HG03521 (cell line): ENCODE measurements at regions not wholly inside any gene's neighbourhood (a gene's known extent, or its start where the extent isn't known, plus 50 kb on each side); places are given as distances from the start of the nearest gene placed in this dataset.

Experiments used
- ATAC-seq: cut with Tn5 transposase; IDR thresholded peaks from one replicate; pipeline ENCODE4 v1.9.1; 2021; ENCODE audit warnings: mild to moderate bottlenecking, moderate library complexity; ENCODE audit not compliant: unreplicated experiment

DNA sequence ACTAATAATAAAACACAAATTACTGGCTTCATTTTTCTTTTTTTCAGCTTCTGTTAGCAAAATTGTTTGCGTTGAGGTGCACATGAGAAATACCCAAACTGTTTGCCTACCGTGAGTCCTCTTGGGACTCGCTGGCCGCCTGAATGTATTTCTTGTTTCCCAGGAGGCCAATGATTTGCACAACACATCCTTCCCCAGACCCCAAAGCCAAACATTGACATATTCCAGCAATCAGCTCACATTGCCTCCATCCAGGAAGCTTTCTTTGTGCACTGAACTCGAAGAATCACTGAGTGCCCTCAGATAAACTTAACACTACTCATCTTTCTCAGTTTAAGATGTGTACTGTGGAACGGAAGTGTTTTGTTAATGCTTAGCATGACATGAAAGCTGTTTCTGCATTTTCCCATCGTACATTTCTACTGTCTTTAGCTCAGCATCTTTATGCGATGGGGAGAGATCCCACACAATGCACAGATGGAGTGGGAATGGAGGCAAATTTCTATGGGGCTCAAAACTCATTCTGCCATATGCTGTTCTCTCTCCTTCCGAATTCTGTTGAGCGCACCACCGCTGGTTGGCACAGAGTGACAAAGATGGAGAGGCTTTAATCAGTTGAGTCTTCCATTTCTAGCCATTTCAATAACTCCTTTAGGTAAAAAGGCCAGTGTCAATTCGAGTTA is 399.5 kb downstream of the RFC3 start:
- ATAC-seq, result no peak

- no peak for ATAC-seq
These were observed 406.0 kb downstream of the RFC3 start for GRCh38 chr13:34223984-34224383.

GRCh38 chr13:34224877-34225276 is 406.9 kb downstream of the RFC3 start:
- ATAC-seq, result no peak

- ATAC-seq, result no peak
These were observed 412.3 kb downstream of the RFC3 start for GRCh38 chr13:34230271-34230670.

GRCh38 chr13:34241332-34241731 is 423.4 kb downstream of the RFC3 start:
- ATAC-seq, result no peak

GRCh38 chr13:34243403-34243802 is 425.5 kb downstream of the RFC3 start:
- ATAC-seq, result no peak

DNA sequence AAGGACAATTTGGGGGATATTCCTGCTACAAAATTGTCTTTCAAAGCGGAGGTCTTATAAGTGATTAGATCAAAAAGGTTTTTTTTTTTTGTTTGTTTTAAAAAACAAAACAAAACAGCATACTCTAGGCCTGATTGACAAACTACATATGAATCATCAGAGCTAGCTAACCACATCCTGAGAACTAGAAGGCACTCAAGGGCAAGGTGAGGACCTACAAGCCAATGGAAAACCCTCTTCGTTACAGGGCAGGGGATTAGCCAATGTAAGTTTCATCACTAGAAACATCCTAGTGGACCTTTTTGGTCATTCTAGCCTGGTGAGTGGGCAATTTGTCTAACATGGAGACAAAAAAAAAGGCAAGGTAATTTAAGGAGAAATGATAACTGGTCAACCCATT is 428.6 kb downstream of the RFC3 start:
- no peak for ATAC-seq

DNA sequence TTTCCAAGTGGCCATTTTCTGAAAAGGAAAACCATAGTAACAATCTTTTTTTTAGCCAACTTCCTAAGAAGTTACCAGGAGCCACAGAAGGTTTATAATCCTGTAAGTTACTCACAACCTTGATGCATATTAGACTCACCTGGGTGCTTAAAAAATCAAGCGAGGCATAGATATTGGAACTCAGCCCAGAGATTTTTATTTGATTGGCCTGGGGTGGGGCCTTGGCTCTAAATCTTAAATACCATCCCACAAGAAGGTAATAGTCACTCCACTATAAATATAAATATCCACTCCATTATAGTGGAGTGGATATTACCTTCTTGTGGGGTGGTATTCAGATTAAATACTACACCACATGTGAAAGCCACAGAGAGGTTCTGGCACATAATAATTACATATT is 429.6 kb downstream of the RFC3 start:
- ATAC-seq, result no peak

GRCh38 chr13:34249546-34250039 is 431.6 kb downstream of the RFC3 start:
- no peak for ATAC-seq

DNA sequence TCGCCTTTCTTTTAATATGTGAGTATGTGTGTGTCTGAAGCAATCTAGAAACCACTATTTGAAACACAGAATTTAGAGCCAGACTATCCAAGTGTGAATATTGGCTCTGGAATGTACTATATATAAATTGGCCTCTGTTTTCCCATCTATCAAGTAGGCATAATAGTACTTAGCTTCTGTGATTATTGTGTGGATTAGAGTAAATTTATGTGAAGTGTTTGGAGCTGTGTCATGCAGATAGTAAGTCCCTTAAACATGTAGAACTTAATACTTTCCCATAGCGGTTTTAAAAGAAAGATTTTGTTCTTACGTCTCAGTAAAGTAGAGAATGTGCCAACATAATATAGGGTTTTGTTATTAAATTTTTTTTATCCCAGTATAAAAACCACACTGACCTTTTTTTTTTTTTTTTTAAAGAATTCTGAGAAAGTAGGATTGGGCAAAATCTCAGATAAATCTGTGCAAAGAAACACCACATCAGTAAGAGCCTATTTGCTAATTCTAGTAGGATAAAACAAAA is 432.3 kb downstream of the RFC3 start:
- no peak for ATAC-seq

GRCh38 chr13:34254366-34254765 is 436.4 kb downstream of the RFC3 start:
- ATAC-seq, result no peak

GRCh38 chr13:34255711-34256110 is 437.8 kb downstream of the RFC3 start:
- no peak for ATAC-seq

DNA sequence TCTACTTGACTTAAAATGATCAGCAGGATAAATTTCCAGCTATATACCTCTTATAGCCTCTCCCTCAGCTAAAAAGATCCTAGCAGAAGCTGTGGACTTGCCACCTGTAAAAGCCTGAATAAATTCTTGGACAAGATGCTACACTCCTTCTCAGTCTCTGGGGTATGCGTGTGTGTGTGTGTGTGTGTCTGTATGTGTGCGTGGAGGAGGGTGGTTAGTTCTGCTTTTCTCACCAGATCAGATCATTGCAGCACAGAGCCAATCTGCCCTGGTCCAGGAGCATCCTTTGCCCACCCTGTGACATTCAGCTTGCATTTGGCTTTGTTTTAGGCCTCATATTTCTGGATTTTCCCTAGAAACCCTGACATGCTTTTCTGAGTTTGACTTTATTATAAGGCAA is 438.3 kb downstream of the RFC3 start:
- no peak for ATAC-seq

GRCh38 chr13:34257966-34258365 is 440.0 kb downstream of the RFC3 start:
- no peak for ATAC-seq

DNA sequence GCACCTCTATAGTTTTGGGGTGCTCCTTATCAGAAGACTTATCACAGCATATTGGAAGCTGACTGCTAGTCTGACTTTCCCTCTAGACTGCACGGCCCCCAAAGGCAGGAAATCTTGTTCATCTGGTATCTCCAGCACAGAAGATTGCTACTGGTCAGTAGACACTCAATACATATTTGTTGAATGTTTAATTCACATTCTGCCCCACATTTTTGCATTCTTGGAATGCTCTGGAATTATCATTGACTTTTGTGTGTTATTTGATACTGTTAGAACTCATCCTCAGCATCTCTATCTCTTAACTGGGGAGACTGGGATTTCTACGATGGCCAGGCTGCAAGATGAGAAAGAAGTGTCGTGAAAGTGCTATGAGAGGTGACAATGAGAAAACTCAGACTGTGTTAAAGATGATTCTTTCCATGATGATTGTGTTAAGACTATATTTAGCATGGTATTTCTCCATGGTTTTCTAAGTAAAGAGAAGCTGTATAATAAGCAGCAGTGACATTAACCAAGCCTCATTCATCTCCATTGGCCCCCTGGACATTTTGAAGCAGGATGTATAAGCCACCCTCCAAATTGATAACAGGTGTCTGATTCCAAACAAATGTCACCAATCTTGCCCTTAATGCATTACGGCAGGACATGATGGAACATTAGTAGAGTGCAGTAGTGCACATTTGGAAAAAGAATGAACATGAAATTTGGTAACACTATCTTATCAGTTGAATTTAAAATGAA is 440.9 kb downstream of the RFC3 start:
- ATAC-seq, result no peak

DNA sequence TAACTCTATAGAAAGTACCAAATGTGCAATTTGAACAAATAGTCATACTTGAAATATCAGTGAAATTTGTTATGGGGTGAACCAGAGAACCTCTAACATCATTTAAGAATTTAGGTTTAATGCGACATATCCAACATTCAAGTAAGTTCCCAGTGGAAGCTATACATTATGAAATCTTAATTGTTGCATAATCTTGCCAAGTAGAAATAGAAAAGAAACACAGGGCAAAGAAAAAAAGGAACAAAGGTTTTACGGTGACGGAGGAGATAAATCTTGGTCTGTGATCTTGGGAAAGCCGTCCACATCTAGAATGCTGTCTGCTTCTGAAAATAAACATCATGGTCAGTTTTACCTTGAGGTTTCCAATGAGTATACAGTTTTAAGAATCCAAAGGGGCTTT is 445.7 kb downstream of the RFC3 start:
- ATAC-seq, result no peak

- no peak for ATAC-seq
These were observed 447.2 kb downstream of the RFC3 start for GRCh38 chr13:34265046-34265679.

DNA sequence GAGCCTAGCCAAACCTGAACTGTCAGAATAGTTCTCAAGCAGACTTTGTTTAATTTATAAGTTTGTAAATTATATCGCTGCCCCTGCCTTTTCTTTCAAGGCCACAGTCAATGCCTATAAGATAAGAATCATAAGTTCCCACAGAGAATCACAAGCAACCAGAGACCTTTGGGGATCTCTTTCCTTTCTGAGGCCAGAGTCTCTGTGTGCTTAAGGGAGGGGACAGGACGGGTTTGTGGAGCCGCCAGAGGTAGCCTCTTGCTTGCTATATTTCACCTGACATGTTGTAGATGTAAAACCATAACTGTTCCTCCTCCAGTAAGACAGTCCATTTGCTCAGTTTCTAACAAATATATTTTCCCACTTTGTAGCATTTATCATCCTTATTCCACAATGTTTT is 458.8 kb downstream of the RFC3 start:
- no peak for ATAC-seq

DNA sequence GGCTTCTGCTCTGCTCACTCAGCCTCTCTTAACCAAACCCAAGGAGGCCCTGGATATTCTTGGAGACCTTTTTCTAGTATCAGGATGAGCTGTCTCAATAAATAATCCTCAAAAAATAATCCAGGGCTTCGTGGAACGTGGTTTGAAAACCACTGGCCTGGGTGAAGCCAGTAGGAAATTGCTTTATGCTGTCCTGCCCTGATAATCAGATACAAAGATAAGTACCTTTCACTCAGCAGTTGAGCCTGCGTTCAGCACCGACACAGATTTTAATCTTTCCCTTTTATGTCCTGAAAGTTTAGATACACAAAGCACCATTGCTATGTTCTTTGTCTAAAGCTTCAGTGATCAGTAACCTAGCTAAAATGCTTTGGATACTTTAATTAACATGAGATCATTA is 460.0 kb downstream of the RFC3 start:
- ATAC-seq, result no peak

- ATAC-seq, result no peak
These were observed 460.8 kb downstream of the RFC3 start for GRCh38 chr13:34278780-34279179.

- no peak for ATAC-seq
These were observed 472.7 kb downstream of the RFC3 start for GRCh38 chr13:34290661-34291060.
